ENCODE measurements at regions not wholly inside any gene's neighbourhood (a gene's known extent, or its start where the extent isn't known, plus 50 kb on each side); places are given as distances from the start of the nearest gene placed in this dataset.

- TF ChIP-seq GATAD2B (conservative IDR thresholded peaks at IDR 0.05; ENCODE audit: low read depth) (no peak), RCOR1 (conservative IDR thresholded peaks at IDR 0.05; ENCODE audit: low read depth, low read length) (no peak), CEBPB (IDR thresholded peaks at IDR 0.05; ENCODE audit: borderline replicate concordance in 1 of 2, low read depth in 2 of 2, low read length in 2 of 2) (no peak), ESRRA (IDR thresholded peaks at IDR 0.05; ENCODE audit: low read length) (no peak), SIX5 (IDR thresholded peaks at IDR 0.05; ENCODE audit: low read depth, low read length, severe bottlenecking) (no peak), ZBTB33 (IDR thresholded peaks at IDR 0.05) (no peak), BRCA1 (IDR thresholded peaks at IDR 0.05; ENCODE audit: low read depth, low read length) (no peak), NFYB (IDR thresholded peaks at IDR 0.05; ENCODE audit: insufficient read depth, low read depth, low read length) (no peak), FOXM1 (IDR thresholded peaks at IDR 0.05; ENCODE audit: low read depth, low read length) (no peak), CTCF (IDR thresholded peaks at IDR 0.05 in 2 of 3, conservative IDR thresholded peaks at IDR 0.05 in 1 of 3; ENCODE audit: control insufficient read depth in 2 of 3, extremely low read depth in 1 of 3, insufficient read depth in 1 of 3, low read depth in 3 of 3, low read length in 3 of 3) (no peak), POLR2A (IDR thresholded peaks at IDR 0.05; ENCODE audit: low read depth, low read length) (no peak), POLR2AphosphoS5 (IDR thresholded peaks at IDR 0.05; ENCODE audit: low read length) (no peak), ZBTB40 (IDR thresholded peaks at IDR 0.05; ENCODE audit: borderline replicate concordance) (no peak)
Measured at GRCh38 chr15:85311647-85312046, 68.8 kb upstream of the AKAP13 start.

Measured in GM12878 (cell line).